ENCODE measurements at regions not wholly inside any gene's neighbourhood (a gene's known extent, or its start where the extent isn't known, plus 50 kb on each side); places are given as distances from the start of the nearest gene placed in this dataset.

DNA sequence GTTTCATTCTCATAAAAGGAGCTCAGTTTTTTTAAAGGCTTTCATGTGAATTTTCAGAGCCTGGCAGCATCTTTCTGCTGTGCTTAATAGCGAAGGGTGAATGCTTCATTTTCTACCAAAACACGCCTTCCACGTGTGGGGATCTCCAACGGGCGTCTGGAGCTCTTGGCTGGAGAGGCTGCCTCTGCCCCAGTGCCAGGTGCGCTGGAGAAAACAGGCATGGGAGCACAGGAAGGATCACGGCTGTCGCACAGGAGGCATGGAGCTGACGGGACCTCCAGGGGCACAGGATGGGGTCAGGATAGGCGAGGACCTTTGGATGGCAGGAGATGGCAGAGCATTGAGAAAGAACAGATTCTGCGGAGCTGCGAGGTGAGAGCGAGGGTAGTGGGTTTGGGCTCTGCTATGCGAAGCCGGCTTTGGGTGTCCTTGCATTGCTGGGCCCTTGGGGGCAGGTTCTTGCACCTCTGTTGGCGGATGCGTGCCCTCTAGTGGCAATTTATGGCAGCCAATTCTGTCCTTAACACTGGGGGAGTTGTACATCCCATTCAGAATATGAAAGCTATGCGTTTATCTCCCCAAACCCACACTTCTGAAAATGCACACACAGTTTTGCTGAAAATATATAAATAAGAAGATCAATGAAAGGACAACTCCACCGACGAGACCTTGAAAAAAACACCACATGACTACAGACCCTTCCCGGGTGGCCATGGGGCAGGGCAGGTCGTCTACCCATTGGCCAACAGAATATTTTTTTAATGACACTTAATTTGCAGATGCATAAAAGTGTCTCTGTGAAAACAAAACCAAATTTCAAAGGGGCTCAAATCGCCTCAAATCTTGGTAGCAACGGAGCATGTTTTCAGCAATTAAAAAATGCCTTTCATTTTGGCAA, 90.4 kb upstream of the SLC35G4 start:
- 50 to 58% methylated on average over 24 of the region's 24 CpGs for WGBS, 2 donors
- H3K36me3 ChIP-seq, result no peaks in the 10 kb centered on the region
- no peaks in the 10 kb centered on the region for H3K9me3 ChIP-seq
- H3K27ac ChIP-seq, result no peak overlapping the region
- H3K4me1 ChIP-seq, result no peaks in the 10 kb centered on the region
- DNase-seq (ENCODE audit: low spot score in 2 of 2), result peak in 1 of 2 donors; percentile 29
- TF ChIP-seq, protein P1, sequence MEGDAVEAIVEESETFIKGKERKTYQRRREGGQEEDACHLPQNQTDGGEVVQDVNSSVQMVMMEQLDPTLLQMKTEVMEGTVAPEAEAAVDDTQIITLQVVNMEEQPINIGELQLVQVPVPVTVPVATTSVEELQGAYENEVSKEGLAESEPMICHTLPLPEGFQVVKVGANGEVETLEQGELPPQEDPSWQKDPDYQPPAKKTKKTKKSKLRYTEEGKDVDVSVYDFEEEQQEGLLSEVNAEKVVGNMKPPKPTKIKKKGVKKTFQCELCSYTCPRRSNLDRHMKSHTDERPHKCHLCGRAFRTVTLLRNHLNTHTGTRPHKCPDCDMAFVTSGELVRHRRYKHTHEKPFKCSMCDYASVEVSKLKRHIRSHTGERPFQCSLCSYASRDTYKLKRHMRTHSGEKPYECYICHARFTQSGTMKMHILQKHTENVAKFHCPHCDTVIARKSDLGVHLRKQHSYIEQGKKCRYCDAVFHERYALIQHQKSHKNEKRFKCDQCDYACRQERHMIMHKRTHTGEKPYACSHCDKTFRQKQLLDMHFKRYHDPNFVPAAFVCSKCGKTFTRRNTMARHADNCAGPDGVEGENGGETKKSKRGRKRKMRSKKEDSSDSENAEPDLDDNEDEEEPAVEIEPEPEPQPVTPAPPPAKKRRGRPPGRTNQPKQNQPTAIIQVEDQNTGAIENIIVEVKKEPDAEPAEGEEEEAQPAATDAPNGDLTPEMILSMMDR (IDR thresholded peaks at IDR 0.05), result peak in 4 of 5 experiments; percentile 26 to 40 (median 38)
- no peak for TF ChIP-seq EP300 (IDR thresholded peaks at IDR 0.05)
- H3K4me3 ChIP-seq, result no peak overlapping the region
- no peaks in the 10 kb centered on the region for H3K27me3 ChIP-seq

DNA sequence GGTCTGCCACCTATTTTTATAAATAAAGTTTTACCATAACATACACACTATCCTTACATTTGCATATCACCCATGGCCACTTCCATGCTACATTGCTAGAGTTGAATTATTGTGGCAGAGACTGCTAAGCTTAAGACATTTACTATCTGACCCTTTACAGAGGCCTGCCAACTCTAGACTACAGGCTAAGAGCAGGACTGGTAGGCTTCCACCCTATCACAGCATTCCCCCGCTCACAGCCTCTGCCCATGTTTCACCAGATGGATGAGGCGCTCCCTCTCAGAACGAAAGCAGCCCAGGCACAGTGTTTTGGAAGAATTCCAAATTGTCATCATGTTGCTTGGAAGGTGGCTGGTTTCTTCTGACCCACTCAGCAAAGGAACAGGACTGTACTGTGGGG, 91.7 kb upstream of the SLC35G4 start:
- Histone ChIP-seq H3K4me3 (no peak overlapping the region), H3K27me3 (no peaks in the 10 kb centered on the region), H3K27ac (no peak overlapping the region), H3K36me3 (no peaks in the 10 kb centered on the region), H3K4me1 (no peaks in the 10 kb centered on the region), H3K9me3 (no peaks in the 10 kb centered on the region)
- no peak for DNase-seq (ENCODE audit: low spot score in 2 of 2)
- 55 to 82% methylated on average over 3 of the region's 3 CpGs for WGBS, 2 donors
- TF ChIP-seq POLR2A (IDR thresholded peaks at IDR 0.05), result no peak
- TF ChIP-seq, protein P1 (IDR thresholded peaks at IDR 0.05), result no peak
- no peak for TF ChIP-seq EP300 (IDR thresholded peaks at IDR 0.05)

DNA sequence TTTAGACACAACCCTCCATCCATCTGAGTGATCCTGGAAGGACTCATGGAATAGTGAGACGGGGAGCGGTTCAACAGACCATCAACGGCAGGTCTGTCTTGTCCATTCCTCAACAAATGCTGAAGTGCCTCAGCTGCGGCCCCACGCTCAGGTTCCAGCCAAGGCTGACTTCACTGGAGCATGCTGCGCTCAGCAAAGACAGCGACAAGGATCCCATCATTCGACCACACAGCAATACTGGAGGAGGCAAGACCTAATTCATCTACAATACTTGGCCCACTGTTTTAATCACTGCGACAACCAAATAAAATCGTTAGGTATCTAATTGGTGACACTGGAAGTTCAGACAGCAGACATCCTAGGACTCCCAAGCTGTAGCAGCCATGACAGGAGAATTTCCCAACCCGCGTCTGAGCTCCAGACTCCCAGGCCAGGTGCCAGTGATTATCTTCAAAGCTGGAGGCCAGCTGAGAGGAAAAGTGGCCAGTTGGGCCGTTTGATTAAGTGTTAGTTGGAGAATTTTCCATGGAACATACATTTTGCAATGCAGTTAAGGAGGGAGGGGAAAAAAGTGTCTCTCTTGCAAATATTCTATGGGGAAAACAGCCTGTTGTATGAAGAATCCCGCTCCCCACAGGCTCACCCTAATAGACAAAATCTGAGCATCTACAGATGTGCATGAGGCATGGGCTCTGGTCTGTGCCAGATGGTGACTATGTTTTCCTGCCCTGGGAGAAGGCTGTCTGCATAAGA, 92.5 kb upstream of the SLC35G4 start:
- Histone ChIP-seq H3K36me3 (no peaks in the 10 kb centered on the region), H3K4me1 (no peaks in the 10 kb centered on the region), H3K27ac (no peak overlapping the region), H3K9me3 (no peaks in the 10 kb centered on the region), H3K4me3 (no peak overlapping the region), H3K27me3 (no peaks in the 10 kb centered on the region)
- no peak for DNase-seq (ENCODE audit: low spot score in 2 of 2)
- TF ChIP-seq, protein P1 (IDR thresholded peaks at IDR 0.05), result no peak
- no peak for TF ChIP-seq EP300 (IDR thresholded peaks at IDR 0.05)
- no peak for TF ChIP-seq POLR2A (IDR thresholded peaks at IDR 0.05)
- WGBS, 2 donors, result 74 to 87% methylated on average over 14 of the region's 14 CpGs

DNA sequence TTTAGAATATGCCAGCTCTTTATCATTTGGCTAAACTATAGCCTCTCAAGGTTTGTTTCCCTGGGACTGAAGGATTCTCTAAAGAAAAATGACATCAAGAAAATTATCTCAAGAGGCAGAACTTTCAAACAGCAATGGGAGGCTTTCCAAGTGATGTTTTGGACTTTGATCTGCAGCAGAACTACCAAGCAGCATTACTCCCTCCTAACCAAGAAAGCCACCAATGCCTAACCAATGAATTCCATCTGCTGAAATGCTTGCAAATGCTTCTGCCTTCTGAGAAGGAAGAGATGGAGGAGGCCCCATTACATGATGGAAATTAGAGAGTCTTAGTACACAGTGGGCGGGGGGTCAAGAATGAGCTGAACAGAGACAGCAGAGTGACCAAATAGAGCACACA, 95.1 kb upstream of the SLC35G4 start:
- WGBS, 2 donors, result 93 to 100% methylated on average over 1 of the region's 1 CpG
- Histone ChIP-seq H3K9me3 (no peaks in the 10 kb centered on the region), H3K4me1 (no peaks in the 10 kb centered on the region), H3K36me3 (no peaks in the 10 kb centered on the region), H3K27ac (no peak overlapping the region), H3K4me3 (no peak overlapping the region), H3K27me3 (no peaks in the 10 kb centered on the region)
- no peak for DNase-seq (ENCODE audit: low spot score in 2 of 2)
- TF ChIP-seq POLR2A (IDR thresholded peaks at IDR 0.05), result no peak
- TF ChIP-seq EP300 (IDR thresholded peaks at IDR 0.05), result no peak
- TF ChIP-seq, protein P1 (IDR thresholded peaks at IDR 0.05), result no peak
